ENCODE measurements at regions not wholly inside any gene's neighbourhood (a gene's known extent, or its start where the extent isn't known, plus 50 kb on each side); places are given as distances from the start of the nearest gene placed in this dataset.

DNA sequence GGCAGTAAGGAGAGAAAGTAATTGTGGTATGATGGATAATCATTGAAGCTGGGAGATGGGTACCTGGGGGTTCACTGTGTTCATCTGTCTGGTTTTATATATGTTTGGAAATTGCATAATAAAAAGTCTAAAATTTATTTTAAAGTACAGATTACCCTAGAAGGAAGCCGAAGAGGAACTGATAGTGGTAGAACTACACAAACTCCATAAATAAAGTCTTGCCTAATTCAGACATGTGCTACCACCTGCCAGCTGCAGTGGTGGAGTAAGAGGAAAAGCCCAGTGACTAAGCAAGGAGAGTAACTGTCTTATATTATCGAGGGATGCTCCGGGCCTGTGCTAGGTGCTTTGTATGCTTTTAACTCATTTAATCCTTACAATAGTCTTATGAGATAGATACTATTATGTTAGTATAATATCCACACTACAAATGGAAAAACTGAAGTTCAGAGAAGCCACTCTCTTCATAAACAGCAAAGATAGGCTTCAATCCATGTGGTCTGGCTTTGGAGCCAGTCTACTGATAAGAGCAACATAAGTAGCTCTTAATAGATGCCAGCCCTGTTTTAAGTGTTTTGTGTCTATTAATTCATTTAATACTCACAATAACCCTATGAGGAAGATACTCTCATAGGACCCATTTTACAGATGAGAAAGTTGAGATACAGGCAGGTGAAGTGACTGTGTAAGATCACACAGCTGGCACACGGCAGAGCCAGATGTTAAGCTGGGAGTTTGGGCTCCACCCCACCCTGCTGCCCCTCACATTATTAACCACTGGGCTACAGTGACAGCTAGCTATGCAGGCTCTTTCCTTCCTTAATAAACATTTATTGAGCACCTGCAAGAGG is 56.8 kb upstream of the HNRNPU start:
- peak; percentile 99 for DNase-seq

DNA sequence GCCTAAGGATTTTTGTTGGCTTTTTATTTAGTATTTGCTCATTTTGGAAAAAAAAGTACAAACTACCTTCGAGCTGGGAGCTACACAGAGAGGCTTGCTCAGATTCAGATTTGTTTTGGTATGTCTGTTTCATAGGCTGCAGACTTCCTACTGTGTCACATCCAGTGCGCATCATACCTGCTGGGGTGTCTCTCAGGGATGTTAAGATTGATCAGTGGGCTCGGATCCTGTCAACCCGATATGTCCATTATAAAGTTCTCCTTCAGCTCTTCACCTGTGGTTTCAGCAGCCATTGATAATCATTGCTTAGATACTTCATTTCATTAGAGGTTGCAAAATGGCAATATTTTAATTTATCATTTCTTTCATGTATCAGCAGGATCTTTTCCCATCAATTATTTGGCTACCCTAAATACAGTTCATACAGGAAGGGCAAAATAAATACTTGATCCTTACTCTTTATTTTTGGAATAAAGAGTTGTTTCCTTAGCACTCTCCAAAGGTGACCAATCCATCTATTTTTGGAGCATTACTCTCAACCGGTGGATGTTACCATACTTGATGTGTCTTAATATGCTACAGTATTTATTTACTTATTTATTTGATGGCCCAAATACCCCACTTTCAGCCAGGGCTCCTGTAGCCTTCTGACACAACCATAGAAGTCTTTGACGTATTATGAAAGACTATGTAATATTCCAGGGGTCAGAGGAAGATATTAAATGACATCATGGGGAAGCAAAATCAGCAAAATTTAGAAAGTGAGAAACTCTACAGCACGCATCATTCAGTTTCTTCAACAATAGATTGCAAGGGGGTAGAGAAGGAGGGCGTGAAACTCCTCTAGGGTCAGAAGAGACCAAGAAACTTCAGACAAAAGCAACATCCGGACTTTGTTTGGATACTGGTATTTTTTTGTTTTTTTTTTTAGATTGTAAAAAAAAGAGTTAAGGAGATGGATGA is 55.3 kb upstream of the HNRNPU start:
- DNase-seq, result peak; percentile 69

DNA sequence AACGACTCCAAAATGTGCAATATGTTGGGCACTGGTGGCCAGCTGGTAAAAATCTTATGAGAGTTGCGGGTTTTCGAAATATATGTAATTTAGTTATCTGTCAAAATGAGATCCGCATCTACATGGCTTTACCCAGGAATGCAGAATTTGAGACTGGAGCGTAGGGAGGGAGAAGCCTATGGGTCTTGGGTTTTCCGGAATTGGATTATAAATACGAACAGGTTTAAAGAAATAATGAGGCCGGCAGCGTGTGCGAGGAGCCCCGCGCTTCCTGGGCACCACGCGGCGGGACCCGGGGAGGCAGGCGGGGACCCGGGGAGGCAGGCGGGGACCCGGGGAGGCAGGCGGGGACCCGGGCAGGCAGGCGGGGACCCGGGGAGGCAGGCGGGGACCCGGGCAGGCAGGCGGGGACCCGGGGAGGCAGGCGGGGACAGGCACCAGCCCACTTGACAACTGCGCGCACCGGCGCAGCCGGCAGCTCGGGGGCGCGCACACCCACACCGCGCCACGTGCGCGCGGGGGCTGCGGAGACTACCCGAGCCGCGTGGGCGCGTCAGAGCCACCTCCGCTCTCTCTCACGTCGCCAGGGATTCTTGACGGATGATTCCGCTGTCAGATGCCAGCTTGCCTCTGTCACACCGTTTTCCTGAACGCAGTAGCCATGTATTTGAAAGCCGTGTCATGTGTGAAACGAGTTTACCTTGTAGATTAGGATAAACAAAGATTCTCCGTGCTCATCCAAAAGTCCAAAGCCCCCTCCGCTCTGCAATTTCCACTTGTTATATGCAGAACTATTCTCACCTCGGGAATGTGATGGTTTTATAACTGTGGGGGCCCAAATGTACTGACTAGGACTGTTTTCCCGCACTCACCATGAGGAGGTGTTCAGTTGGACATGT is 54.3 kb upstream of the HNRNPU start:
- DNase-seq, result peak; percentile 86

DNA sequence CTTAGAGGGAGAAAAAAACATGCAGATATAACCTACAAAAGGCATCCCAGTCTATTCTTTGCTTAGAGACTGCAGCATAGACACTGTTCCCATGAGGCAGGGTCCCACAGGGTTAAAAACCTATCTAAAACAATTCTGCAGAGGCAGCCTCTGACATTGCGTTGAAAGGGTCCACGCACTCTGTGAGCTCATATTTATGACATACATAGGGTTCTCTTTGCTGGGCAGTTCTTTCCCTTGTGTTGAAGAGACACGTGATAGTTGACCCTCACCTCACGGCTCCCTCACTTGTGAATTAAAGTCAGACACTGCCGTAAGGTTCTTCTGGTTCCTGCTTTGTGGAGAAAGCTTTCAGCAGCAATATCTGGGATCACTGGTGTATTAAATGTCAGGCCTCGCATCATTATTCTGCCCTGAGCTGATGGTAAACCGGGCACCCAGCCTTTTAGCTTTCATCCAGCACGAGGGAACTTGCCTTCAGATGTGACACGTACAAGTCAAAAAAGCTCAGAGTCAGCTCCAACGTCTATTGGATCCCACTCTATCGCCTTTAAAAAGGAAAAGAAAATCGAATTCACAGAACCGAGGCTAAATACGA is 52.8 kb upstream of the HNRNPU start:
- DNase-seq, result no peak

DNA sequence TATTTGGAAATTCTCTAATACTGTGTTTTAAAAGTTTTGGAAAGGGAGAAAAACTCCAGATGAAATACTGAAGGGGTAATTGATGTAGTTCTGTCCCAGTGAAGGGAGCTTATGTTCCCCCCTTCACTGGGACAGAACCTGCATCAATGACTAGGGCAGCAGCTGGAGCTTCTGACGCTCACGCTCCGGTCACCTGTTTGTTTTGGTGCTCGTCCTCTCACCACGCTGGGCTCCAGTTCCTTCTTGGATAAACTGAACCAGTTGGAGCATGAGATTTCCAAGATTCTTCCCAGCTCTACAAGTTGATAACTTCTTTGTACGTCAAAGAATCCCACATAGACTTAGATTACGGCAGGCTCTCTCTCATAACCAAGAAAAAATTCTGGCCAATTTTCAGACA is 51.4 kb upstream of the HNRNPU start:
- DNase-seq, result no peak

DNA sequence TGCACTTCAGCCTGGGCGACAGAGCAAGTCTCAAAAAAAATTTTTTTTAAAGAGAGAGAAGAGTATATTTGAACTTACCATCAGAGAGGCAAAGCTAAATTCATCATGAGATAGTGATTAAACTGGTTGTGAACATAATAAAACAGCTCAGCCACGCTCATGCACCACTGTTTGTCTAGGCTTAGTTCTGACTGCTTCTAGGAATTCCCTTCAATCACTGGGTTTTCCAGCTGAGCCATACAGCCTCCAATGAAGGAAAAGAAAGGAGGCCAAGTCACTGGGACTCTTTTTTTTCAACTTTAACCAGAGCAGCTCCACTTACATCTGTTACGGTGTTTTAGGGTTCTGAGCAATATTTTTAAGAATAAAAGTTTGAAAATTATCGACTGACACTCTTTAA is 50.4 kb upstream of the HNRNPU start:
- DNase-seq, result no peak
